Jurkat, Clone E6-1 (cell line): ENCODE measurements at regions not wholly inside any gene's neighbourhood (a gene's known extent, or its start where the extent isn't known, plus 50 kb on each side); places are given as distances from the start of the nearest gene placed in this dataset.

ENCODE experiments used
- DNase-seq: peaks from one replicate; pipeline ENCODE4 v3.0.0-alpha.2; 2011; ENCODE audit warnings: low read depth, low spot score
- H3K4me3 ChIP-seq: 2 replicates; pipeline ENCODE4 v1.5.1; 2011; ENCODE audit warnings: mild to moderate bottlenecking, low read length, control low read depth, moderate library complexity

GRCh38 chr3:127033171-127033570, 50.3 kb downstream of the PLXNA1 start:
- DNase-seq, result no peak
- H3K4me3 ChIP-seq, result no peak overlapping the region

GRCh38 chr3:127033786-127034185, 50.9 kb downstream of the PLXNA1 start:
- DNase-seq, result no peak
- no peak overlapping the region for H3K4me3 ChIP-seq

GRCh38 chr3:127034195-127034989, 51.5 kb downstream of the PLXNA1 start:
- no peak for DNase-seq
- H3K4me3 ChIP-seq, result no peak overlapping the region

- no peak for DNase-seq
- H3K4me3 ChIP-seq, result no peak overlapping the region
Observed at GRCh38 chr3:127034990-127035652, 52.2 kb downstream of the PLXNA1 start.

- DNase-seq, result no peak
- no peak overlapping the region for H3K4me3 ChIP-seq
Observed at GRCh38 chr3:127035677-127036076, 52.8 kb downstream of the PLXNA1 start.

- DNase-seq, result no peak
- H3K4me3 ChIP-seq, result no peak overlapping the region
Observed at GRCh38 chr3:127036209-127037020, 53.5 kb downstream of the PLXNA1 start.

GRCh38 chr3:127037021-127037400, 54.1 kb downstream of the PLXNA1 start:
- H3K4me3 ChIP-seq, result no peak overlapping the region
- DNase-seq, result no peak

- H3K4me3 ChIP-seq, result no peak overlapping the region
- no peak for DNase-seq
Observed at GRCh38 chr3:127037418-127037841, 54.5 kb downstream of the PLXNA1 start.

GRCh38 chr3:127037971-127038446, 55.1 kb downstream of the PLXNA1 start:
- H3K4me3 ChIP-seq, result no peak overlapping the region
- no peak for DNase-seq

- no peak overlapping the region for H3K4me3 ChIP-seq
- no peak for DNase-seq
Observed at GRCh38 chr3:127038466-127038865, 55.6 kb downstream of the PLXNA1 start.

- no peak for DNase-seq
- H3K4me3 ChIP-seq, result no peak overlapping the region
Observed at GRCh38 chr3:127038923-127039581, 56.1 kb downstream of the PLXNA1 start.

- no peak for DNase-seq
- no peak overlapping the region for H3K4me3 ChIP-seq
Observed at GRCh38 chr3:127039719-127040118, 56.8 kb downstream of the PLXNA1 start.

- no peak for DNase-seq
- no peak overlapping the region for H3K4me3 ChIP-seq
Observed at GRCh38 chr3:127040216-127040615, 57.3 kb downstream of the PLXNA1 start.

GRCh38 chr3:127041264-127041820, 58.4 kb downstream of the PLXNA1 start:
- DNase-seq, result no peak
- no peak overlapping the region for H3K4me3 ChIP-seq

- DNase-seq, result no peak
- H3K4me3 ChIP-seq, result no peak overlapping the region
Observed at GRCh38 chr3:127041933-127042332, 59.0 kb downstream of the PLXNA1 start.

GRCh38 chr3:127042634-127043033, 59.7 kb downstream of the PLXNA1 start:
- no peak overlapping the region for H3K4me3 ChIP-seq
- DNase-seq, result no peak

GRCh38 chr3:127043041-127043641, 60.2 kb downstream of the PLXNA1 start:
- DNase-seq, result no peak

GRCh38 chr3:127043731-127044510, 61.0 kb downstream of the PLXNA1 start:
- no peak overlapping the region for H3K4me3 ChIP-seq

More at GRCh38 chr3:127043041-127043641, 60.2 kb downstream of the PLXNA1 start:
- no peak overlapping the region for H3K4me3 ChIP-seq

More at GRCh38 chr3:127043731-127044510, 61.0 kb downstream of the PLXNA1 start:
- DNase-seq, result no peak
